BE2C (cell line): ENCODE measurements at regions not wholly inside any gene's neighbourhood (a gene's known extent, or its start where the extent isn't known, plus 50 kb on each side); places are given as distances from the start of the nearest gene placed in this dataset.

Experiments
- DNase-seq: peaks from one replicate; pipeline ENCODE4 v3.0.0-alpha.2; 2020
- H3K27me3 ChIP-seq: fragments of 250-450 bp; sonication (Bioruptor Pico); 2 replicates; pipeline ENCODE4 v1.5.1; 2020; ENCODE audit warnings: mild to moderate bottlenecking
- H3K36me3 ChIP-seq: fragments of 250-450 bp; sonication (Bioruptor Pico); 2 replicates; pipeline ENCODE4 v1.5.1; 2020; ENCODE audit warnings: mild to moderate bottlenecking
- H3K4me1 ChIP-seq: fragments of 250-450 bp; sonication (Bioruptor Pico); 2 replicates; pipeline ENCODE4 v1.5.1; 2020
- H3K4me3 ChIP-seq: 2 replicates; pipeline ENCODE4 v1.5.1; 2011; ENCODE audit warnings: low read depth, low read length
- H3K9me3 ChIP-seq: fragments of 250-450 bp; sonication (Bioruptor Pico); 2 replicates; pipeline ENCODE4 v1.5.1; 2020
- CTCF ChIP-seq: IDR thresholded peaks from 2 replicates; pipeline ENCODE4 v1.5.1; 2012; ENCODE audit warnings: mild to moderate bottlenecking, low read depth, low read length

- H3K9me3 ChIP-seq = no peaks in the 10 kb centered on the region
- no peak for TF ChIP-seq CTCF
- H3K27me3 ChIP-seq = no peaks in the 10 kb centered on the region
- no peaks in the 10 kb centered on the region for H3K36me3 ChIP-seq
- no peak overlapping the region for H3K4me3 ChIP-seq
- DNase-seq = no peak
- no peaks in the 10 kb centered on the region for H3K4me1 ChIP-seq
Observed at GRCh38 chr12:125451408-125451807, 386.2 kb downstream of the AACS start.

GRCh38 chr12:125453751-125454150 is 388.5 kb downstream of the AACS start:
- H3K27me3 ChIP-seq = no peaks in the 10 kb centered on the region
- H3K9me3 ChIP-seq = no peaks in the 10 kb centered on the region
- no peaks in the 10 kb centered on the region for H3K36me3 ChIP-seq
- no peak for TF ChIP-seq CTCF
- no peaks in the 10 kb centered on the region for H3K4me1 ChIP-seq
- no peak for DNase-seq
- H3K4me3 ChIP-seq = no peak overlapping the region

- Histone ChIP-seq H3K9me3 (no peaks in the 10 kb centered on the region), H3K4me1 (no peaks in the 10 kb centered on the region), H3K27me3 (no peaks in the 10 kb centered on the region), H3K4me3 (no peak overlapping the region), H3K36me3 (no peaks in the 10 kb centered on the region)
- no peak for DNase-seq
- no peak for TF ChIP-seq CTCF
Observed at GRCh38 chr12:125454291-125454690, 389.1 kb downstream of the AACS start.

- Histone ChIP-seq H3K36me3 (no peaks in the 10 kb centered on the region), H3K9me3 (no peaks in the 10 kb centered on the region), H3K27me3 (no peaks in the 10 kb centered on the region), H3K4me1 (no peaks in the 10 kb centered on the region), H3K4me3 (no peak overlapping the region)
- no peak for TF ChIP-seq CTCF
- no peak for DNase-seq
Observed at GRCh38 chr12:125454786-125455480, 389.7 kb downstream of the AACS start.

- no peak overlapping the region for H3K4me3 ChIP-seq
- H3K36me3 ChIP-seq = no peaks in the 10 kb centered on the region
- DNase-seq = no peak
- no peaks in the 10 kb centered on the region for H3K9me3 ChIP-seq
- no peak for TF ChIP-seq CTCF
- H3K27me3 ChIP-seq = no peaks in the 10 kb centered on the region
- H3K4me1 ChIP-seq = no peaks in the 10 kb centered on the region
Observed at GRCh38 chr12:125455556-125455955, 390.3 kb downstream of the AACS start.

- DNase-seq = no peak
- no peaks in the 10 kb centered on the region for H3K4me1 ChIP-seq
Observed at GRCh38 chr12:125458552-125459268, 393.5 kb downstream of the AACS start.

More at GRCh38 chr12:125458552-125459268, 393.5 kb downstream of the AACS start:
- no peaks in the 10 kb centered on the region for H3K27me3 ChIP-seq
- no peaks in the 10 kb centered on the region for H3K9me3 ChIP-seq
- H3K36me3 ChIP-seq = no peaks in the 10 kb centered on the region
- H3K4me3 ChIP-seq = no peak overlapping the region
- no peak for TF ChIP-seq CTCF
